LoVo (cell line): ENCODE measurements at regions not wholly inside any gene's neighbourhood (a gene's known extent, or its start where the extent isn't known, plus 50 kb on each side); places are given as distances from the start of the nearest gene placed in this dataset.
"Not testable (repeated sequence)": the region's sequence is repeated elsewhere in the genome, so short reads cannot be mapped to it uniquely, and the experiment has no call there.

ENCODE experiments used
- DNase-seq: peaks from one replicate; pipeline ENCODE4 v3.0.0-alpha.2; 2016; ENCODE audit warnings: low spot score

DNA sequence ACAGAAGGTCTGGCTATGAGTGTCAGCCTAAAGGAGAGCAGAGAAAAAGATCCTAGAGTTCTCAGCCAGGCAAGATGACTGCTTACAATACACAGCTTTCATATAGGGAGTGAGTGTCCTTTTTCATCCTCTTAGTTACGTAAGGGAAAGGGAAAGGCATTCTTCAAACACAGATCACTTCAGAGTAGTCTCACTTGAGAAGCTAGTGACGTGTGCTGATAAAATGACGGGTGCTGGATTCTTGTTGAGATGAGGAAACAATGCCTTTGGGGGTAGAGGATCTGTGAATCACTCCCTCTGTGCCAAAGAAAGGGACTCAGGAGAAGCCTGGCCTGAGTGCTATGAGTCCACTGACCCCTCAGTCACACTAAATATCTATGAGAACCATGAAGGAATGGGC lies 117.3 kb downstream of the QRSL1 start:
- DNase-seq, result no peak

DNA sequence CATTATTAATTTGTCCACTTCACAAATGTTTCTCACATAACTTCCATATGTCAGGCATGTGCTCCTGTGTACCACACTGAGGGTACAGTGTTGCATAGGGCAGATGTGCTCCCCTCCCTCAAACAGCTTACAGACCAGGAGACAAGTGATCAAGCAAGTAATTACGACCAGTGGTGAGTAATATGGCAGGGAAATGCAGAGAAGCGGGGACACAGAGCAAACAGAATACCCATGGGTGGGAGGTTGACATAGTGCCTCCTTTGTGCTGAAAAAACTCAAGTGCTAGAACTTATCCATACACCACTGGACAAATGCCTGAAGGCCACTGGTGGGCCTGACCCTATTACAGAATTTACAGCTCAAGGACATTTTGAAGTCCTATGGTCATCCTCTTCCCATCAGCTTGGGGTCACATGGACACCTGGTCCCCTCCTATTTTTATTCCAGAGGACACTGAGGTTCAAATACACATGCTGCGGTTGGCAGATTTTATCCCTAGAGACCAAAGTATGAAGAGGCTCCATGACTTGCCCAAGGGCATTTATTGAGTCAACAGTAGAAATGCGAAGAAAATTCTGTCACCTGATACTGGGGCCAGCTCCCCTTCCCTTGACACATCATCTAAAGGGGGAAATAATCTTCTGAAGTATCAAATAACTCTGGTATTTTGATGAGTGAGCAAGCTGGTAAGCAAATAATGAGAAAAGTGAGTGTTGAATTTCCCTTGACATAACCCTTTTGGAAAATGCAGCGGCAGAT lies 116.6 kb downstream of the QRSL1 start:
- DNase-seq, result no peak

DNA sequence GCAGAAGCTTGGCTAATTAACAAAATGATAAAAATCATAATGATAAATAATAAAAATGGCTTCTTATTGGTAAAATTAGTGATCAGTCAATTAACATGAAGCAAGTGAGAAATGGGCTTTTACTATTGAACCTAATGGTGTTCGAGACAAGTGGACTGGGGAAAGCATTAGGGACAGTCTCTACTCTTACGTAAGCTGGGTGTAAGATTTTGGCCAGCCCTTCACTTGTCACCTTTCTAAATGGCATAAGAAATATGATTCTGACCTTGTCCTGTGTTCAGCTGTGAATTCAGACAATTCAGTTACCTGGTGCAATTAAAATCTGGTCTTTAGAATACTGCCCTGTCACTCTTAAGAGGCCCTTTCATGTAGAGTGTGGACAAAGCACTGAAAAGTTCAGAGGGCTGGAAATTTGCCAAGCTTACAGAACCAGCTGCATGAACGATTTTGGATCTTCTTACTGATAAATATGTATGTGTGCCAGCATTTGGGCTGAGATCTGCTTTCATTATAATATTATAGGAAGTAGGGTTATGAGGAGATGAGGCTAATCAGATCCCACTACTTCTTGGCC lies 115.9 kb downstream of the QRSL1 start:
- DNase-seq, result no peak

DNA sequence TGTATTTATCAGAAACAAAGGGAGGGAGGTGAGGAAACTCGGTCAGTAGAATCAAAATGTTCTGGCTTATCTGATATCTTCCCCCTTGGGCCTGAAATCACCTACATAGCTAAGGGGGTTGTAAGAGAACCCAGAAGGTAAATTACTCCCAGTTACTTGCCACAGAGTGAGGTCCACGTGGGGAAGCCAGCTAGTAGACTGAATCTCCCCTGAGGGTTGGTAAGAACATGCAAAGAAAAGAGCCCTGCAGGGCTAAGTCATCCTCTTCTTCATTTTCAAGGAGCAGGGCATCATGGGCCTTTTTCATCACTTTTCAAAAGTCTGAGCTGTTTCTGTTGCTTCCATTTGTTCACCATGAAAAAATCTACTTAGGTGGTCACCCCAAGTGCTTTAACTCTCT lies 115.4 kb downstream of the QRSL1 start:
- no peak for DNase-seq

DNA sequence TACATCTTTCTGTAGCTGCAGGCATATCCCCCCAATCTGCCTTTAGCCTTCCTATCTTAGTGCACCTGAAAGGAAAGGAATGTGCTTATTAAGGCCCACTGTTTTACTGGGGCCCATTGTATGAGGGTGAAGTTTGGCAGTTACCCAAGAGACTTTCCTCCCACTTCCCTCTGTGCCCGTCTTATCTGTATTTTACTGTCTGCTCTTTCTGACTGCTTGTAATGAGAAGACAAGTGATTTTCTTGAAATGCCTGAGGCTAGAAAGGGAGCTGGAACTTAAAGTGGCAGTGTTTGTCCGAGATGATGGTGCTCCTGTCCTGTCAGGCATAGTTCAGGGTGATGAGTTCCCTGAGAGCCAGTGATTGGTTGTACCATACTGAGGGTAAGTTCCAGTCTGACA lies 114.7 kb downstream of the QRSL1 start:
- not testable (repeated sequence) for DNase-seq

DNA sequence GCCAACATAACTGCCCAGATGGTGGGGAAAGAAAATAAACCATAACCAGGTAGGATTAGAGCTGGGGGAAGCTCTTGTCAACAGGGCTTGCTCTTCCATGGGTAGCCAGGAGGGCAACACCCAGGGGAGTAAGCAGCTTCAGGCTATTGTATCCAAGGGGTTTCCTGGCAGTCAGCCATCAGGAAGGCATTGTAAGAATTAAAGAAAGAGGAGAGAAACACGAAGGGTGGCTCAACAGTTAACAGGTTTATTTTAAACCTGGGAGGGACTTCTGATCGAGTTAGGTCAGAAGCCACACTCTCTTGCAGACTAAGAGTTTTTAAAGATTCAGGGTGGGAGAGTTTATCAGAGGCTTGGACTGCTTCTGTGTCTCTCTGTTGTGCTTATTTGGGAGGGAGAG lies 114.2 kb downstream of the QRSL1 start:
- peak; percentile 48 for DNase-seq

DNA sequence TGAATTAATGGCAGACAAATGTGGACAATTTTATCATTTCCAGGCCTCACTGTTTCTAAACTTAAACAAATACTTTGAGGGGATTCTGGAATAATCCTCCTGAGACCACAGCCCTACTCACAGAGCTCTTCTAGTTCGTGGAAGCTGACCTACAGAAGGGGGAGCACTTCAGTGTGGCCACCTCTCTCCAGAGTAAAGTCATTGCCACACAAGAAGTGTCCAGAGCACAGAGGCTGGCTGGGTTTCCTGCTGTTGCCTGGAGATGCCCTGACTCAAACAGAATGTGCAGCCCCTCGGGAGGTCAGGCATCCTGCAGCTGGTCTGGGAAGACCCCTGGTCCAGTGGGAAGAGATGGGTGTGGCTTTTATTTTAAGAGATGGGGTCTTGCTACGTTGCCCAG lies 110.9 kb downstream of the QRSL1 start:
- no peak for DNase-seq

GRCh38 chr6:106739387-106739786 lies 110.0 kb downstream of the QRSL1 start:
- no peak for DNase-seq

- DNase-seq, result no peak
Measured at GRCh38 chr6:106736502-106736901, 107.1 kb downstream of the QRSL1 start.

- DNase-seq, result no peak
Measured at GRCh38 chr6:106735828-106736227, 106.5 kb downstream of the QRSL1 start.

GRCh38 chr6:106735136-106735633 lies 105.8 kb downstream of the QRSL1 start:
- no peak for DNase-seq

DNA sequence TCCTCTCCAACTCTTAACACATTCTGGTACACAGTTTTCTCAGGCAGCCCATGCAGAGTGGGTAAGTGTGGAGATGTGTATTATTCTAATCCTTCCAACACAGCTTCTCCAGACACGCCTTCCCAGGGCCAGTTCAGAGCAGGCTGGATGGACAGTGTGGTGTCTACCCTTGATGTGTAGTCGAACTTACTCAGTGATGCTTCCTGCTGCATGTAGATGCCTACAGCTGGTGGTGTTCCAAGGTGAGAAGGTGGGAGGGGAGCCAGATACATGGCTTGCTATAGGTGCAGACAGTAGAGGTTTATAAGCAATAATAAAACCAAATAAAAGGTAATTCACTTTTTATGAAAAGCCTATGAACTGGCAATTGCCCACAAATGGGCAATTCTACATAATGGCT lies 104.0 kb downstream of the QRSL1 start:
- no peak for DNase-seq

- no peak for DNase-seq
Measured at GRCh38 chr6:106732376-106732940, 103.1 kb downstream of the QRSL1 start.

GRCh38 chr6:106731843-106732160 lies 102.4 kb downstream of the QRSL1 start:
- DNase-seq, result no peak

- peak; percentile 16 for DNase-seq
Measured at GRCh38 chr6:106731144-106731842, 101.9 kb downstream of the QRSL1 start.

- DNase-seq, result no peak
Measured at GRCh38 chr6:106730718-106731117, 101.3 kb downstream of the QRSL1 start.

GRCh38 chr6:106730264-106730663 lies 100.9 kb downstream of the QRSL1 start:
- DNase-seq, result no peak

GRCh38 chr6:106729841-106730240 lies 100.5 kb downstream of the QRSL1 start:
- DNase-seq, result no peak

- DNase-seq, result no peak
Measured at GRCh38 chr6:106728296-106728870, 99.0 kb downstream of the QRSL1 start.

DNA sequence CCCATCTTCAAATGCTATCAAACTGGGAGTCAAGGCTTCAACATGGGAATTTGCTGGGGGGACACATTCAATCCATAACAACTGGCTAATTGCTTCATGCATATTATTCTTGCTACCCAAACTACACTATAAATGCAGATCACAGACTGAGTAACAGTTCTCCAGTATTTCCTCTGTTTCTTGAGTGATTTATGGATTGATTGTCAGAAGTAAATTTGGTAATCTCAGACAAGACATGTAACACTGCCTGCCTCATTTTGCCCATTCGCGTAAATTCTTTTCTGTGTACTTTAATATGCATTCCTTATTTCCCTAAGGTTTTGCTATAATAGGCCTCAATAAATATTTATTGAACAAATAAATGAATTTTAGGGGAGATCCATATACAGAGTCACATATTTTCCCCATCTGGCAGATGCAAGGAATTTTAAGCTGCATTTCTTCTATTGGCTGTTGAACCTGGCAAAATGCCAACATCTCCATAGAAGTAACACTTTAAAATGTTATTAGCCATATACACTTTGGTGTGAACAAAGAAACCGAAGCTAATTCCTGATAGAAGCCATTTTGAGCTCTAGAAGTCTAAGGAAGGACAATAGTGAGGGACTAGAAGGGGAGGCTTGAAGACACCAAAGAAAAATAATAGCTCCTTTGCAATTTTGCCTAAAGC lies 98.2 kb downstream of the QRSL1 start:
- no peak for DNase-seq

- no peak for DNase-seq
Measured at GRCh38 chr6:106724848-106725247, 95.5 kb downstream of the QRSL1 start.

GRCh38 chr6:106724337-106724736 lies 95.0 kb downstream of the QRSL1 start:
- DNase-seq, result no peak
